NCI-H1105 (cell line): ENCODE measurements at regions not wholly inside any gene's neighbourhood (a gene's known extent, or its start where the extent isn't known, plus 50 kb on each side); places are given as distances from the start of the nearest gene placed in this dataset.

Source experiments
- DNase-seq: peaks from one replicate; lab custom pipeline; 2025; lab: John Stamatoyannopoulos, UW

DNA sequence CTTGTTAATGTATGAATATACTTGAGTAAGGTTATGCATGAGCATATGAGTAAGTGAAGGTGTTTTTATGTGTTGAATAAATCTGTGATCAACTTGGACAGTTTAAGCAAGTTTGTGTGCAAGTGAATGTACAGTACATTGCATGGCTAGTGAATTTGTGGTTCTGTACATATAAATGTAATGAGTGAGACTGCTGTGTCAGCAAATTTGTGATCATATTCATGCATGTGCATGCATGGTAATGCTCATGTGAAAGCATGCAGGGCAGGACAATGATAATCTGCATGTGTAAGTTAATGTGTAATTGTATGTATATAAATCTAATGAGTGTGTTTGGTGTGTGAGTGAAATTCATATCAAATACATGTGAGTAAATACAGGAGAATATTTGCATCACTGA is 188.5 kb downstream of the PWWP3B start:
- DNase-seq = no peak

DNA sequence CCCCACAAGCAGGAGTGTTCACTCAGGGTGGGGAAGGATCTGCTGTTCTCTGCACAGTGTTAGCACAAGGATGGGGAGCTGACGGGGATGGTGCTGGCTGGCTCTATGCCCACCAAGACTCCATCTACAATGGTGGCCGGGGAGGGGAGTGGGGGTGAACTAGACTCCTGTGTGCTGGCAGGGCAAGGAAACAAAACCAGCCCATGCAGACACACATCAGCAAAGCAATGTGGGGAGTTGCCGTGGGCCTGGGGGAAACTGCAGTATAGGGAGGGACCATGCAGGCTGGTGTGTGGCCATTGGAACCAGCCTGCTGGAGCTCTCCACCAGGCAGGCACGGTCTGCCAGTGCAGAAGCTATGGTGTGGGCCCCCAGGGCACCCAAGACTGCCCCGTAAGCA is 195.1 kb downstream of the PWWP3B start:
- no peak for DNase-seq

DNA sequence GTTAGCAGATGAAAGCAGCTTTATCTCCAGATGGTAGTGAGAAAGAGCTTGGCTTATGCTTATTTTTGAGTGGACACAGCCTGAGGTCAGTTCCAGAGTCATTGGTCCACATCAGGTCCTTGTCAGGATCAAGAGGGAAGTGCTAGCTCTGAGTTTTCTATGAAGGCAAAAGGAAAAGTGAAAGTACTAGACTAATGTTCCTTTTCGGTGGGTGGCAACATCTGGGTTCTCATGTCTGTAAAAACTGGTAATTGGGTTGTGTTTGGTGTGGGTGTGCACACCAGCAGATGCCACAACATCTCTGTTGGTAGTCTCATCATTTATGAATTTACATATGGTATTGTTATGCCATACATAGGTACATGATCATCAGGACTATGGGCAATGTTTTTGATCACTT is 210.5 kb downstream of the PWWP3B start:
- no peak for DNase-seq

DNA sequence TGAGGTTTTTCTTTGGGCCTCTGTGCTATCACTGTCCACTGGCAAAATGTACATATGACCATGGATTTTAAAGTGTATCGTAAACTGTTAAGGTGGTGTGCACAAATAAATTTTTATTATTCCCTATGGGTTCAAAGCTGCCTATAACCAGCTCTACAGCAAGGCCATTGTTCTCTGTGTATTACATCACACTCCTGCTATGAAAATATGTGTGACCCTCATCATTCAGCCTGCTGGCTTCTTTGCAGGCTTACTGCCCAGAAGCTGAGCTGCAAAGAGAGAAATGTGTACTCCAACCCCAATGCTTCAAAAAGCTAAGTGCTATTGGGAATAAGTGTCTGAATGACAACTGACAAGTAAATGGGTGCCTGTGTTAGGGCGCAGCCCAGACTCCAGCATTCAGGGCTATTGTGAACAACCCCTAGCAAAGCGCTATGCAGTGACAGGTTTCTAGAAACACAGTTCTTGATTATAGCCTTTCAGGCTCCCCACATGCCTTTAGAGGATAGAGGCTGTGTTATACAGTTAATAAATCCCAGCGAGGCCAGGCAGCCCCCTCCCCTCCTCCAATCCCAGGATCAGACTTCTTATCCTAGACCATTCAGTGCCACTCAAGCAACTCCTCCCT is 220.4 kb upstream of the RADX start:
- DNase-seq = no peak

DNA sequence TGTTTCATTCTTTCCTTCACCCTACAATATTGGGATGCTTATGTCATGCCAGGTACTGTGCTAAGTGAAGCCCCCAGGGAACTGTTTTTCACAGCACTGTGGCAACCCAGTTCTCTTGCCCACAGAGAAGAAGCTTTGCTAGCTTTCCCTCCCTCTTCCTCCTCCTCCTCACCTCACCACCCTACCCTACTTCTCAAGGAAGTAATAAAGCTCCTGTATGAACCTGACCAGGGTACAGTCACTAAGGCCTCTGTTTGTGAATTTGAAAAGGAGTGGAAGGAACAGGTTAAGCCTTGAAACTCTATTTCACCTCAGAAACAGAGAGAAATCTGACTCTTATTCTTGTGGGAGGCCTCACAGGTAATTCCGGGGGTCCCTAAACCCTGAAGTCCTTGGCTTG is 219.4 kb upstream of the RADX start:
- DNase-seq = no peak

DNA sequence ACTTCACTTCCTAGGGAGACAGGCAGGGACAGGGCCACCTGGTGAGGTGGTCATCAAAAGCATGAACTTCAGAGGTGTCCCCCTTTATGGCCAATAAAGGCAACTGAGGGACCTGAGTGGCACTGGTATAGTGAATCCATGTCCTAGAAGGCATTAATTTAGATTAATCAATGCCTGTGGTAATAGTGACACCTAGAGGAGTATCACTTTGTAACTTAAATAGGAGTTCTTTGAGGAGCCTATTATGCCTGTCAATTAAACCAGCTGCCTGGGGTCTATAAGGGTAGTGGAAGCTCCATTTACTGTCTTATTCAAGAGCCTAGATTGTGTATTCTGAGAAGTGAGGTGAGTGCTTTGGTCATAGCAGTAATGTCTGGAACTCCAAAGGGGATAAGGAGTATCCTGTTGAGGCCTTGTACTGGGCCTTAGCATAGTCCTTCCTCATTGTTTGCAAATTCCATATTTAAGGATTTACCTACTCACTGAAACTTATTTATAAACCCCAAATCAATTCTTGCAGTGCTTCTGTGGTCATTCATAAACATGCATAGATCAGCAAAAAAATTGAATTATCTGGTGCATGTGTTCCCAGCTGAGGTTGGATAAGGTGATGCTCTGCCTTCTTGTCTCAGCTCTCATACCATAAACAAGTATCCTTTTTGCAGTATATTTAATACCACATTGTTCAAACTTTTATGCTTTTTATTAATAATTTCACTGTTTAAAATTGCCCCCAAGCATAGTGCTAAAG is 213.8 kb upstream of the RADX start:
- peak; percentile 11 for DNase-seq

DNA sequence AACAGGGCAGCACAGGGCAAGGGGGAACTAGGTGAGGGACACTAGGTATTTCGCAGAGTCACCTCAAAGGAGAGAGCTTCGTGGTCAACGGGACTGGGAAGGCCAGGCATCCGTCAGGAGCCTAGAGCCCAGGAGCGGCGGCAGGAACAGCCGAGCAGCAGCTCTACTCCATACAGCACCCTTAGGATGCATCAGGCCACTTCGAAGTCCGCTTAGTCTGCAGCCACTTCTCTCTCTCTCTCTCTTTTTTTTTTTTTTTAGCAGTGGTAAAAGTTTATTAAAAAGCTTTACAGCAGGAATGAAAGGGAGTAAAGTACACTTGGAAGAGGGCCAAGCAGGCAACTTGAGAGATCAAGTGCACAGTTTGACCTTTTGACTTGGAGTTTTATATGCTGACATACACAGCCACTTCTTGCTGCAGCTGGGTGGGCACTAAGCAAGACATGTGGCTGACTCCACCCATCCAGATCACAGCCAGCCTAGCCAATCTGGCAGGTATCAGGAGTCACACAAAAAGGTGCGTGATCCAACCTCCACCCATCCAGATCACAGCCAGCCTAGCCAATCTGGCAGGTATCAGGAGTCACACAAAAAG is 209.7 kb upstream of the RADX start:
- DNase-seq = no peak

DNA sequence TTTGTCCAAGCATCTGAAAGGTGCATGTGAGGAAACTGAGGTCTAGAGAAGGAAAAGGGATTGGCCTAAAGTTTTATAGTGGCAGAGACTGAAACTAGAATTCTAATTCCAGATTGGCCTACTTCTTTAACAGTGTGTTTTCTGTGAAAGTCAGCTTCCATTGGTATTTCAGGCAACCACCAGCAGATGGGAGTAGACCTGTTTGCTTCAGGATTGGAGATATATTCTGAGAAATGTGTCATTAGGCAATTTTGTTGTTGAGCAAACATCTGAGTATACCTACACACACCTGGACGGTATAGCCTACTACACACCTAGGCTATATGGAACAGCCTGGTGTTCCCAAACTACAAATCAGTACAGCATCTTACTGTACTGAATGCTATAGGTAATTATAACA is 207.3 kb upstream of the RADX start:
- no peak for DNase-seq

DNA sequence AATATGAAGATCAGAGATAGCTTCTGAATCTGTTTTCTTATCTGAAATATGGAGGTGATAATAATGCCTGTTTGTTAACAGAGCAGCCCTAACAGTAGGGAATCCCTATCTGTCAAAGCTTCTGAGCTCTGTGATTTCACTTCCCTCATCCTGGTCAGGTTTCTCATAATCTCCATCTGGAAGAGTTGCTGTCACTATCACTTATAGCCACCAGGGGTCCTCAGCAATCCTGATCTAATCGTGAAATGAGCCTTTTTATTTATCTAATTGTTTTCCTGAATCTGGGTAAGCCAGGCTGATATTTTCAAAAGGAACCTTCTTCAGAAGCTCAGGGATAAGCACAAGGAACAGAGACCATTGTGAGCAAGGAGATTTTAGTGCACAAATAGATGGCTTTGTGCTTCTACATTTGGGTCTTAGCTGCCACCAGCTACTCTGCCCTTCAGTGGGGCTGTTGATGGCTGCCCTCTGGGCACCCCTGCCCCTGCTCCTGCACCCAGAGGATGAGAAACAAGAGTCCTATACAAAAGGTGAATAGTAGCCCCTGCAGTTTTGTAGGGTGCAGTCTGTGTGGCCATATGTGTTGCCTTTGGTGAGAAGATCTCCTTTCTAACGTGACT is 196.4 kb upstream of the RADX start:
- peak; percentile 20 for DNase-seq

DNA sequence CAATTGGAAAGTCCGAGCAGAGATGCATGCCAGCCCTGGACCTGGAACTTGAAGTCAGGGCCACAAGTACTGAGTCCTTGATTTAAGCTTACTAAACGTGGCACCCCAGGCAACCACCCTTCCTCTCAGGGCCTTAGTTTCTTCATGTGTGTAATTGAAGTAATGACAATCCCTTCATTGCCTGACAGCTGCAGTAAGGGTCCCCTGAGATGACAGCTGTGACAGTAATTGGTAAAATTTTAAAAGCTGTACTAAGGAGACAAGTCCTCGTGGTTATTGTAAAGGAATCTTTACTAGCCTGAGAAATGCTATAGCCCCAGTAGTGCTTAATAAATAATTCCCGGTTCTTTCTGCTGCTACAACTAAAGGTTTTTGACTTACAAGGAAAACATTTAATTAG is 175.1 kb upstream of the RADX start:
- DNase-seq = no peak

DNA sequence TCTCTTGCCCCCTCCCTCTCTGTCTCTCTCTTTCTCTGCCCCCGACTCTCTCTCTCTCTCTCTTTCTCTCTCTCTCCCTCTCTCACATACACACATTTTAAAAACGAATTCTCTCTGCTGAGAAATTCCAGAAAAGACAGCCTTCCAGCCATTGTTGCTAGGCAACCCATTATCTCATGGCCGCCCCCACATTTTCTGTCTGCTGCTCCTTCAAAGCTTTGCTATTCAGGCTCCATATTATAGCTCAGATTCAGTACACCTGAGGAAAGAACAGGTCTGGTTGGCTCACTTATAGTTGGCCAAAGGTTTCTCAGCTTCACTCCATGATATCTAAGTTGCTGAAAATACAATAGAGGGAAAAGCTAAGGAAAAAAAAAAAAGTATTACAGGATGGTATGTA is 174.4 kb upstream of the RADX start:
- DNase-seq = no peak

DNA sequence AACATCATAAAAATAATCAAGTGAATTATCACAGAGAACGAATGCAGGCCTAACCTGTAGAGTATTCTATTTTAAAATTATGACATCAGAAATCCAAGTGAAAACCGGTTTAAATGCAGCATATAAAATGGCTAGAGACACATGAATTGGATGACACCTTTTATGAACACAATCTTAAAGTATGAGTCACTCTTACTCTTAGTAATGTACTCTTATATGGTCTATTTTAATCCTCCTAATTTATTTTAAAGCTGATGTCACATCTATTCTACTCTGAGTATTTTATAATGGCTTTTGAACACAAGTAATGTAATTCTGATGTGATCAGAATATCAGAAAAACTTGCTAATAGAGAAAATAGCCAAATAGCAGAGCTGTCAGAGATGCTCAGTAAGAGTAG is 161.4 kb upstream of the RADX start:
- no peak for DNase-seq

DNA sequence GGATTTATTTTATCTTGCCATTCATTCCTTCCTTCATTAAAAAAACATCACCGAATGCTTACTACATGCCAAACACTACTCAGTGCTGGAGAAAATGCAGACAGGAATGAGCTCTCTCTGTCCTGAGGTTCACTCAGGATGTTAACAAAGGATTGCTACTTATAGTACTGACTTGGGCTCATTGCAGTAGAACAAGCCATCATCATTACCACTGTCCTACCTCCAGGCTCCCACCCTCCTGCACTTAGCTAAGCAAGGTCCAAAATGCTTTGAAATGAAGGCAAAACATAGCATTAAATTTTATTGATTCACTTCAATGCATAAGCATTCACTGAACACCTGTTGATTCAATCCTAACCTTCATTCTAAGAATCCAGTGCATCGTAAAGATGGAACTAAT is 159.8 kb upstream of the RADX start:
- DNase-seq = no peak

DNA sequence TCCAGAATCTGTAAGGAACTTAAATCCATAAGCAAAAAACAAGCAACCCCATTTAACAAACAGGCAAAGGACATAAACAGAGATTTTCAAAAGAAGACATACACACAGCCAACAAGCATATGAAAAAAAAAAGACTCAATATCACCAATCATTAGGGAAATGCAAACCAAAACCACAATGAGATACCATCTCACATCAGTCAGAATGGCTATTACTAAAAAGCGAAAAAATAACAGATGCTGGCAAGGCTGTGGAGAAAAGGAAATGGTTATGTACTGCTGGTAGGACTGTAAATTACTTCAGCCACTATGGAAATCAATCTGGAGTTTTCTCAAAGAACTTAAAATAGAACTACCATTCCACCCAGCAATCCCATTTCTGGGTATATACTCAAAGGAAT is 156.8 kb upstream of the RADX start:
- no peak for DNase-seq

DNA sequence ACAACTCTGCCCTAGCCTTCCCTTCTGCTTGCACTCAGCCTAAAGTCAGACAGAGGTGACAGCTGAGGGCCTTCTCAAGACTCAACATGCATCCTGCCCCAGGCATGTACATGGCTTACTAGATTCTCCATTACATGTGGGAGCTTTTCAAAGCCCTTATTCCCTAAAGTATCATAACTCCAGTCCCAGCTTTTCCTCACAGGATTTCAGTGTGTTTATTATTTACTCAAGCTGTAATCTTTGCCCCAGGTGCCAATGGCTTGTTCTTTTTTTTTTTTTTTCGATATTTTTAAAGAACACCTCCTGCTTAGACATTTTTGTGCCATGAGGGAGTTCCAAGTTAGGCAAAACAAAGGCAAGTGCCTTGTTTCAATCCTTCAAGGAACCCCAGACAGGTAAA is 154.0 kb upstream of the RADX start:
- no peak for DNase-seq

DNA sequence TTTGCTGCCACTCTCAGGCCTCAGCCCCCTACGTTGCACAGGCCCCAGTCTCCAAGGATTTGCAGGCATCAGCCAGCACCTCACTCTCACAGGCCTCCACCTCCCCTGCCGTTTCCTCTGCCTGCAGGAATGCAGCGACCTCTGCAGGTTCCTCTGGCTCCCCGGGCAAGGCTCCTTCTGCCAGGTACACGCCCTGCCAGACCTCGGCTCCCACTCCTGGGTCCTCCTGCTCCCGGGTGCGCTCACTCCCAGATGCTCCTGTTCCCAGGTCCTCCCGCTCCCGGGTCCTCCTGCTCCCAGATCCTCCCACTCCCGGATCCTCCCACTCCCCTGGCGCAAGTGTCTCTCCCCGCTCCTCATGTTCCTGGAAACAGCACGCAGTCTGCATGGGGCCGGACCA is 144.4 kb upstream of the RADX start:
- no peak for DNase-seq

DNA sequence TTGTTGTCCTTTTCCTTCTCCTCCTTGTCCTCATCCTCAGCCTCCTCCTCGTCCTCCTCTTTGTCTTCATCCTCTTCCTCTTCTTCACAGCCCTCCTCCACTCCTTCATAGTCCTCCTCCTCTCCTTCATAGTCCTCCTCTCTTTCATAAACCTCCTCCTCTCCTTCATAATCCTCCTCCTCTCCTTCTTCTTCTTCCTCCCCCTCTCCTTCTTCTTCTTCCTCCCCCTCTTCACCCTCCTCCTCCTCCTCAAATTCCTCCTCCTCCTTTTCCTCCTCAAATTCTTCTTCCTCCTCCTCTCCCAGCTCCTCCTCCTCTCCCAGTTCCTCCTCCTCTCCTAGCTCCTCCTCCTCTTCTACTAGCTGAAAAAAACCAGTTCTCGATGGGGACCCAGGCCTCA is 143.8 kb upstream of the RADX start:
- DNase-seq = no peak

DNA sequence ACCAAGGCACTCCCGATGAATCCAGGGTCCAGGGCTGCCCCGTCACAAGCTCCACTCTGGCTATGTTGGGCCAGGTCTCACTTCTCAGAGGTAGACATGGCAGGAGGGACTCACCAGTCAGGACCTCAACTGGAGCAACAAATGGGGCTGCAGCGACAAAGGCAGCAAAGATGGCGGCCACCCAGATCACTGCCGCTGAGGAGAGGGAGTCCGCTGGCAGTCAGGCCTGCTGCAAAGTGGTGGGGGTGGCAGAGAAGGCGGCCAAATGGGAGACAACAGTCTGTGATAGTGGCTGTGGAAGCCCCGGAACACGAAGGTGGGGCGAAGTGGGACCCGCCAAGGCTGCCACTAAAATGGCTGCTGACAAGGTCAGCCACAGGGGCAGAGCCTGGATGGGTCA is 143.3 kb upstream of the RADX start:
- no peak for DNase-seq

DNA sequence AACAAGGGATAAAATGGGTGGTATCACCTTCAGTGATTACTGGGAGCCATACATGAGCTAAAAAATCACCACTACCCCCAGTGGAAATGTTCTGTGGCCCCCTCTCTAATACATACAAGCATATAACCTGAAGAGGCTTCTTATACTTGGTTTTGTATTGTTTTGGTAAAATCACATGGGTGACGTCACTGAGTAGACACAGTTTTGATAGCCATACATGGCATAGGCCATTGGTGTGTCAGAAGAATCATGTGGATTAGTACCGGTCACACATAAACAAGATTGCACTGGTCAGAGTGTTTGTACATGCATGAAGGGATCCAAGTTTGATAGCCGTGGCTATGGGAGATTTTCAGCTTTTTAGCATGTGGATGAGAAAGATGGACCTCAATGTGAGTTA is 131.9 kb upstream of the RADX start:
- no peak for DNase-seq

DNA sequence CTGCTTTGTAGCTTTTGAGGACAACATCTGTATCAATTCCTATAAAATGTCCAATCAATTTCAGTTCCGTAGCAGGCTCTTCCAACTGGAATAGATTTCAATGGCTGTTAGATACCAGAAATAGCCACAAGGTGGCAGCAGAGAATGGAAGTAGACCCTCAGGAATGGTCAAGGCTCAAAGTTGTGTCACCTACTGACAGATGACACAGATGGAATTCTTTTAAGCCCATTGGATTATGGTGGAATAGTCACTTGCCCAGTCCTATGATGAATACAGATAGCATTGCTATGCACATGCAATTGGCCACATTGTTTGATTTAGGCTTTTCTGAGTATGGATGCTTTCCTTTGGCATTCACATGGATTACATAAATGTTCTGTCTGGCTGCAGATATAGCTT is 130.4 kb upstream of the RADX start:
- DNase-seq = peak; percentile 33

DNA sequence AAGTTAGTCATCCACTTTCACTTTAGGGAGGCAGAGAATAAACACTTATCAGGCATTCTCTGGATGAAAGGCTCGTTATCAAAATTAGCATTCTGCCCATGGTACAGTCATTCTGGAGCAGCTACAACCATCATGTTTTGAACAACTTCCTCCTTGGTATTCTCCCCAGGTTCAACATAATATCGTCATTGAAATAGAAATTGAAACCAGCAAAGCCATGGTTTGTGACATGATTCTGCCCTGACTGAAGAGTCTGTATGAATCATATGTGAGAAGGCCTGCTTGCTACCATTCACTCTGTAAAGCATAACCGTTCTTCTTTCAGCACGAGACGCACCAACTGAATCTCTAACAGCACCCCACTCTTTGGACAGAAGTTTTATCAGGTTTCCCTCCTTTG is 127.5 kb upstream of the RADX start:
- no peak for DNase-seq

DNA sequence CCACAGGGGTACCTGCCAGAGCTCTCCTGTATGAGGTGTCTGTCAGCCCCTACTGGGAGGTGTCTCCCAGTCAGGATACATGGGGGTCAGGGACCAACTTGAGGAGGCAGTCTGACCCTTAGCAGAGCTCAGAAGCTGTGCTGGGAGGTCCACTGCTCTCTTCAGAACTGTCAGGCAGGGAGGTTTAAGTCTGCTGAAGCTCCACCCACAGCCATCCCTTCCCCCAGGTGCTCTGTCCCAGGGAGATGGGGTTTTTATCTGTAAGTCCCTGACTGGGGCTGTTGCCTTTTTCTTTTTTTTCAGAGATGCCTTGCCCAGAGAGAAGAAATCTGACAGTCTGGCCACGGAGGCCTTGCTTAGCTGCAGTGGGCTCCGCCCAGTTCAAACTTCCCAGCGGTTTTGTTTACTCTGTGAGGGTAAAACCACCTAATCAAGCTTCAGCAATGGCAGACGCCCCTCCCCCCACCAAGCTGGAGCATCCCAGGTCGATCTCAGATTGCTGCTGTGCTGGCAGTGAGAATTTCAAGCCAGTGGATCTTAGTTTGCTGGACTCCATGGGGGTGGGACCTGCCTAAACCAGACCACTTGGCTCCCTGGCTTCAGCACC is 118.5 kb upstream of the RADX start:
- DNase-seq = peak; percentile 14

DNA sequence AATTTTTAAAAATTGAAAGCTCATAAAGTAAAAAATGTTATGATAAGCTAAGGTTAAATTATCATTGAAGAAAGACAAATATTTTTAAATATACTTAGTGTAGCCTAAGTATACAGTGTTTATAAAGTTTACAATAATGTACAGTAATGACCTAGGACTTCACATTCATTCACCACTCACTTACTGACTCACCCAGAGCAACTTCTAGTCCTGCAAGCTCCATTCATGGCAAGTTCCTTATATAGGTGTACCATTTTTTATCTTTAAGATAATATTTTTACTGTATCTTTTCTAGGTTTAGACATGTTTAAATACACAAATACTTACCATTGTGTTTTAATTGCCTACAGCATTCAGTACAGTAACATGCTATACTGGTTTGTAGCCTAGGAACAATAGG is 112.3 kb upstream of the RADX start:
- no peak for DNase-seq
